ENCODE measurements at regions not wholly inside any gene's neighbourhood (a gene's known extent, or its start where the extent isn't known, plus 50 kb on each side); places are given as distances from the start of the nearest gene placed in this dataset.
"Not testable (repeated sequence)": the region's sequence is repeated elsewhere in the genome, so short reads cannot be mapped to it uniquely, and the experiment has no call there.

GRCh38 chr1:60876952-60877351 lies 205.4 kb upstream of the NFIA start:
- H3K4me3 ChIP-seq (ENCODE audit: low read depth, low read length): no peak overlapping the region
- TF ChIP-seq CTCF (IDR thresholded peaks at IDR 0.05; ENCODE audit: low read depth, low read length): no peak

- H3K4me3 ChIP-seq (ENCODE audit: low read depth, low read length): no peak overlapping the region
- TF ChIP-seq CTCF (IDR thresholded peaks at IDR 0.05; ENCODE audit: low read depth, low read length): no peak
Measured at GRCh38 chr1:60875138-60875537, 207.2 kb upstream of the NFIA start.

GRCh38 chr1:60874718-60875117 lies 207.6 kb upstream of the NFIA start:
- no peak overlapping the region for H3K4me3 ChIP-seq (ENCODE audit: low read depth, low read length)
- TF ChIP-seq CTCF (IDR thresholded peaks at IDR 0.05; ENCODE audit: low read depth, low read length): no peak

GRCh38 chr1:60873396-60873795 lies 209.0 kb upstream of the NFIA start:
- not testable (repeated sequence) for H3K4me3 ChIP-seq (ENCODE audit: low read depth, low read length)

GRCh38 chr1:60872426-60873054 lies 209.8 kb upstream of the NFIA start:
- no peak overlapping the region for H3K4me3 ChIP-seq (ENCODE audit: low read depth, low read length)
- TF ChIP-seq CTCF (IDR thresholded peaks at IDR 0.05; ENCODE audit: low read depth, low read length): no peak

- no peak for TF ChIP-seq CTCF (IDR thresholded peaks at IDR 0.05; ENCODE audit: low read depth, low read length)
- no peak overlapping the region for H3K4me3 ChIP-seq (ENCODE audit: low read depth, low read length)
Measured at GRCh38 chr1:60870269-60870865, 212.0 kb upstream of the NFIA start.

GRCh38 chr1:60868901-60869663 lies 213.3 kb upstream of the NFIA start:
- no peak for TF ChIP-seq CTCF (IDR thresholded peaks at IDR 0.05; ENCODE audit: low read depth, low read length)
- no peak overlapping the region for H3K4me3 ChIP-seq (ENCODE audit: low read depth, low read length)
